ENCODE measurements at regions not wholly inside any gene's neighbourhood (a gene's known extent, or its start where the extent isn't known, plus 50 kb on each side); places are given as distances from the start of the nearest gene placed in this dataset.
"Not testable (repeated sequence)": the region's sequence is repeated elsewhere in the genome, so short reads cannot be mapped to it uniquely, and the experiment has no call there.

DNA sequence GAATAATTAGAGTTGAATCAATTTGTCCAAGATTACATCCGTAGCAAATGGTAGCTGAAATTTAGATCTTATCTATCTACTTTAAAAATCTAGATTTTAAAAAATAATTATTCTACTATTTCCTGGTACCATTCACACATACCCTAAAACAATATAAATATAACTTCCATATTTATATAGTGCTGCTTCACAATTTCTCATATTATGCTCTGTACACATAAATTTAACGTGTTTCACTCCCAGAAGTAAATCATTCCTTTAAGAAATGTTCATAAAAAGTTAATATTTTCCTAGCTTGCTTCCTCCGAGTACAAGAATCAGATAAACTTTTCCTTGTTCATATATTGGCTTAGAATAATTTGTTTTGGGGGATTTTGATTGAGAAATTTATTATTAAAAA is 857.0 kb upstream of the SPRY2 start:
- CTCF ChIA-PET = no interaction called here
- POLR2A ChIA-PET = no interaction called here
- no peak overlapping the region for H3K4me3 ChIP-seq (ENCODE audit: low read depth, low read length)
- TF ChIP-seq, protein P1, sequence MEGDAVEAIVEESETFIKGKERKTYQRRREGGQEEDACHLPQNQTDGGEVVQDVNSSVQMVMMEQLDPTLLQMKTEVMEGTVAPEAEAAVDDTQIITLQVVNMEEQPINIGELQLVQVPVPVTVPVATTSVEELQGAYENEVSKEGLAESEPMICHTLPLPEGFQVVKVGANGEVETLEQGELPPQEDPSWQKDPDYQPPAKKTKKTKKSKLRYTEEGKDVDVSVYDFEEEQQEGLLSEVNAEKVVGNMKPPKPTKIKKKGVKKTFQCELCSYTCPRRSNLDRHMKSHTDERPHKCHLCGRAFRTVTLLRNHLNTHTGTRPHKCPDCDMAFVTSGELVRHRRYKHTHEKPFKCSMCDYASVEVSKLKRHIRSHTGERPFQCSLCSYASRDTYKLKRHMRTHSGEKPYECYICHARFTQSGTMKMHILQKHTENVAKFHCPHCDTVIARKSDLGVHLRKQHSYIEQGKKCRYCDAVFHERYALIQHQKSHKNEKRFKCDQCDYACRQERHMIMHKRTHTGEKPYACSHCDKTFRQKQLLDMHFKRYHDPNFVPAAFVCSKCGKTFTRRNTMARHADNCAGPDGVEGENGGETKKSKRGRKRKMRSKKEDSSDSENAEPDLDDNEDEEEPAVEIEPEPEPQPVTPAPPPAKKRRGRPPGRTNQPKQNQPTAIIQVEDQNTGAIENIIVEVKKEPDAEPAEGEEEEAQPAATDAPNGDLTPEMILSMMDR (IDR thresholded peaks at IDR 0.05; ENCODE audit: insufficient read depth, low read length, missing control alignments) = no peak
- DNase-seq (ENCODE audit: low read depth, low spot score) = no peak

DNA sequence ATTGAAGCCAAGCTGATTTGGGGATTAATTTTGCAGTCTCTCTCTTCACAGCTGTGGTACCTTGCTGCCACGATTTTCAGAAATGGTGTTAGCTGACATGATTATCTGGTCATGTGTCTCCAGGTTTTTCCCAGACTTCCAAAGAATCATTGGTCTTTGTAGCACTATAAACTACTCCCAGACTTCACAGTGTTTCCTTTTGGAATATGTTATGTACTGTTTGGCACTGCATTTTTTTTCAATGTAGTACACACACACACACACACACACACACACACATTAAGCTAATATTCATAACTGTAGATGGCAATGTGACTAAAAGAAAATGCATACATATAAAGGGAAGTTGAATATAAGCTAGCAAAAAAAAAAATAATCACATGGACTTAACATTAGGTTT is 856.6 kb upstream of the SPRY2 start:
- CTCF ChIA-PET = no interaction called here
- POLR2A ChIA-PET = no interaction called here
- TF ChIP-seq, protein P1 (IDR thresholded peaks at IDR 0.05; ENCODE audit: insufficient read depth, low read length, missing control alignments) = no peak
- DNase-seq (ENCODE audit: low read depth, low spot score) = no peak
- H3K4me3 ChIP-seq (ENCODE audit: low read depth, low read length) = no peak overlapping the region

- POLR2A ChIA-PET = no interaction called here
- CTCF ChIA-PET = no interaction called here
- no peak overlapping the region for H3K4me3 ChIP-seq (ENCODE audit: low read depth, low read length)
- DNase-seq (ENCODE audit: low read depth, low spot score) = no peak
- TF ChIP-seq, protein P1 (IDR thresholded peaks at IDR 0.05; ENCODE audit: insufficient read depth, low read length, missing control alignments) = no peak
These were observed 853.4 kb upstream of the SPRY2 start for GRCh38 chr13:81194362-81194761.

GRCh38 chr13:81184556-81185265 is 843.8 kb upstream of the SPRY2 start:
- H3K4me3 ChIP-seq (ENCODE audit: low read depth, low read length) = no peak overlapping the region
- no peak for DNase-seq (ENCODE audit: low read depth, low spot score)
- CTCF ChIA-PET = no interaction called here
- TF ChIP-seq, protein P1 (IDR thresholded peaks at IDR 0.05; ENCODE audit: insufficient read depth, low read length, missing control alignments) = no peak
- POLR2A ChIA-PET = no interaction called here

DNA sequence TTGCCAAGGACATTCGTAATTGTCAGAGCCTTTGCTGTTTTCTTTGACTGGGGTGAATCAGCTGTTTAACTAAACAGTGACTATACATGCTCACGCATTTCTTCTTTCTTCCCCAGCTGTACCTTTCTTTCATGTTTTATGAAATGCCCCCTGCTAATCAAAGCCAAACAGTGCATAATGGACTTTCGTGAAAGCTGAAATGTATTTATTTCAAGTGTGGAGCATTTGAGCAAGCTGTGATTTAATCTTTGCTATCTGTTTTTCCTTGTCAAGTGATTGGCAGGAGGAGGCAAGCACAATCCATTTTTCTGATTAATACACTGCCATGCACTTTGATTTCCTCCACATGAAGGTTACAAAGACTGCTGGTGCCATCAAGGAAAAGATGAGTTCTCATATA is 831.7 kb upstream of the SPRY2 start:
- no peak for DNase-seq (ENCODE audit: low read depth, low spot score)
- no peak overlapping the region for H3K4me3 ChIP-seq (ENCODE audit: low read depth, low read length)
- CTCF ChIA-PET = interaction anchor here (1.8 to 2.1 kb wide), 2 partner anchors 12 to 1158 kb away, joined by 4 to 7 read pairs; no protein-coding TSS in a partner anchor
- TF ChIP-seq, protein P1 (IDR thresholded peaks at IDR 0.05; ENCODE audit: insufficient read depth, low read length, missing control alignments) = no peak
- POLR2A ChIA-PET = no interaction called here

DNA sequence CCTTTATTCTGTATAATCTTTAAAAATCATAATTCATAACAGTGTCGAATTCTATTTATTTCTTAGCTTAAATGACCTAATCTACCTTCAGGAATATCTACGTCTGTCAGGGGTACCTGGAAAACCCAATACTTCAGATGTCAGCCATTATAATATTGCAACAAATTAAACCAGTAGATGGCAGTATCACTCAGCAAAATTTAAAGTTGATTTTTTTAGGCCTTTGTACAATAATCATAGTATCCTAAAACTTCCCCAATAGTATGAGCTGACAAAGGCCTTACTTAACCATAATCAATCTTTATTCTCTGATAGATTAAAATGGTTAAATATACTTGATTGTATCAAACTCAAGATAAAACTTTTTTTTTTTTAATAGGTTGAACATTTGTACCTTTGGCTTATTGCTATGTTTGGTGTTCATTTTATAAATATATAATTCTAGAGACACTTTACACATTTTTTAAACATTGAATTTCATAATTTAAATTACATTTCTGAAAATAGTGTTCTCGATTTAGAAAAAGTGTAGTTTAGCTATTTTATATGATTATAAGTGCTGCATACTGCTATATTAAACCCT is 830.2 kb upstream of the SPRY2 start:
- ChIA-PET POLR2A (no interaction called here), CTCF (interaction anchor here (0.7 to 2.1 kb wide), 5 partner anchors 9 to 1159 kb away, joined by 3 to 7 read pairs (median 4); no protein-coding TSS in a partner anchor)
- DNase-seq (ENCODE audit: low read depth, low spot score) = no peak
- H3K4me3 ChIP-seq (ENCODE audit: low read depth, low read length) = no peak overlapping the region
- TF ChIP-seq, protein P1 (IDR thresholded peaks at IDR 0.05; ENCODE audit: insufficient read depth, low read length, missing control alignments) = peak; percentile 16

DNA sequence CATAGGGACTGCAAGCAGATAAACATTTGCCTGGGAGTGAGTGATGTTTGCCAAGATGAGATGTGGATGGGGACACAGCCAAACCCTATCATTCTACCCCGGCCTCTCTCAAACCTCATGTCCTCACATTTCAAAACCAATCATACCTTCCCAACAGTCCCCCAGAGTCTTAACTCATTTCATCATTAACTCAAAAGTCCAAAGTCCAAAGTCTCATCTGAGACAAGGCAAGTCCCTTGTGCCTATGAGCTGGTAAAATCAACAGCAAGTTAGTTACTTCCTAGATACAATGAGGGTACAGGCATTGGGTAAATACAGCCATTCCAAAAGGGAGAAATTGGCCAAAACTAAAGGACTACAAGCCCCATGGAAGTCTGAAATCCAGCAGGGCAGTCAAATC is 822.9 kb upstream of the SPRY2 start:
- POLR2A ChIA-PET; DNase-seq (ENCODE audit: low read depth, low spot score); H3K4me3 ChIP-seq (ENCODE audit: low read depth, low read length); CTCF ChIA-PET: not testable (repeated sequence)
